ENCODE measurements at regions not wholly inside any gene's neighbourhood (a gene's known extent, or its start where the extent isn't known, plus 50 kb on each side); places are given as distances from the start of the nearest gene placed in this dataset.

- Histone ChIP-seq H3K27me3 (ENCODE audit: control insufficient read depth in 2 of 2, insufficient read depth in 2 of 2, low read length in 2 of 2) (peaks cover 0 to 2% of the 10 kb centered on the region in 2 donors), H3K4me3 (replicated peaks in 1 of 3; ENCODE audit: low read depth in 2 of 3, low read length in 3 of 3) (no peak overlapping the region), H4K20me1 (ENCODE audit: insufficient read depth, low read length) (no peaks in the 10 kb centered on the region), H3K9ac (ENCODE audit: insufficient read depth, low read length, poor library complexity, severe bottlenecking) (no peak overlapping the region), H3K4me1 (ENCODE audit: control insufficient read depth in 1 of 2, insufficient read depth in 2 of 2, low read length in 2 of 2) (no peaks in the 10 kb centered on the region), H3K27ac (ENCODE audit: low read depth in 1 of 2, low read length in 2 of 2) (no peak overlapping the region), H3K9me3 (replicated peaks in 1 of 2; ENCODE audit: control insufficient read depth in 1 of 2, insufficient read depth in 1 of 2, low read length in 2 of 2) (no peaks in the 10 kb centered on the region), H3K36me3 (replicated peaks in 1 of 2; ENCODE audit: control insufficient read depth in 1 of 2, insufficient read depth in 2 of 2, low read length in 2 of 2) (no peaks in the 10 kb centered on the region), H2AFZ (ENCODE audit: insufficient read depth, low read depth, low read length, poor library complexity, severe bottlenecking) (no peak overlapping the region), H3K79me2 (ENCODE audit: insufficient read depth, low read length) (no peaks in the 10 kb centered on the region), H3K4me2 (replicated peaks; ENCODE audit: extremely low read depth, low read length, poor library complexity, severe bottlenecking) (no peak overlapping the region)
- no peak for TF ChIP-seq CTCF (IDR thresholded peaks at IDR 0.05)
- Mint-ChIP-seq H3K27ac (peak overlapping the region in 1 of 7 donors; percentile 45), H3K27me3 (ENCODE audit: low read depth in 3 of 3) (peaks cover 4 to 11% (median 6%) of the 10 kb centered on the region in 3 donors), H3K4me1 (no peaks in the 10 kb centered on the region), H3K36me3 (no peaks in the 10 kb centered on the region), H3K9me3 (peaks cover 0 to 2% (median 0%) of the 10 kb centered on the region in 7 donors), H3K4me3 (no peak overlapping the region)
- intact Hi-C loops (cut with micrococcal nuclease), result loop anchor here in 1 of 2 donors (10.0 kb wide), 1 partner anchor 842 kb away; no protein-coding TSS in a partner anchor
- DNase-seq, result no peak
Observed at GRCh38 chr11:15772981-15773380, 583.4 kb downstream of the SOX6 start.

DNA sequence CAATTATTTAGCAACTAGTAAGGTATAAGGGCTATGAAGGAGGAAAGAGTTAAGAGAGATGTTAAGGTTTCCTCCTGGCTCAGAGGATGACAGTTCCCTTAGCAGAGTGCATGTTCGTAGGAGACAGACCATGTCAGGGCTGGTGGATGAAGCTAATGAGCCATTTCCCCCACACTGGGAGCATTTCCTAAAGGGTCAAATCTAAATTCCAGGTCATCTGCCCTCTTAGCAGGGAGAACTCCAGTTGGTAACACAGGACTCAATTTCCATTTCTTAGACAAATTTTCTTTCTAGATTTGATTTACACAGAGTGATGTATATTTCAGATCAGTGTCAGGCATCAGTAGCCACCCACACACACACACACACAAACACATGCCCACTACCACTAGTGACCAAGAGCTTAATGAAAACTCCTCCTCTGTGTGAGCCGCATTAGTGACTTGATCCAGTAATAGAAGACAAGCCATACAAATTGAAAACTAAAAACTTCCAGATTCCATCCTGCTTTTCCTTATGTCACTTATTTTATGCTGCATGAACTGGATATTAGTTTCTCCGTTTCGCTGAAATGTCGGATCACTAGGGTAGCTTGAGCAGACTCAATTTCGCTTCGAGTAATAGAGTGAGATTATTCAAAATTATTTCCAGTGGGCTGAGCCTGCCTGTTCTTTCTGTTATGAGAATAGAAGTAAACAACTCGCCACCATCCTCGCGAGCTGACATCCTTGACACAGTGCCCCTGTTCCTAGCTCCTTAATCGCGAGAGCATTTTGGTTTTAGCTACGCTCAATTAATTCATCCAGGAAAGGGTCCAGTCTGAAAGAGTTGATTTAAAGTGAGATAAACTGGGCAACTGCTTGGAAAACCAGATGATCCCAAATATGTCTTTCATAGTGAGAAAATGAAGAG, 582.6 kb downstream of the SOX6 start:
- H2AFZ ChIP-seq (ENCODE audit: insufficient read depth, low read depth, low read length, poor library complexity, severe bottlenecking), result no peak overlapping the region
- no peaks in the 10 kb centered on the region for H3K9me3 ChIP-seq (replicated peaks in 1 of 2; ENCODE audit: control insufficient read depth in 1 of 2, insufficient read depth in 1 of 2, low read length in 2 of 2)
- H3K27me3 ChIP-seq (ENCODE audit: control insufficient read depth in 2 of 2, insufficient read depth in 2 of 2, low read length in 2 of 2), result peaks cover 0 to 2% of the 10 kb centered on the region in 2 donors
- no peaks in the 10 kb centered on the region for H3K36me3 Mint-ChIP-seq
- H3K4me3 Mint-ChIP-seq, result peak overlapping the region in 1 of 2 donors; percentile 26
- H3K4me3 ChIP-seq (replicated peaks in 1 of 3; ENCODE audit: low read depth in 2 of 3, low read length in 3 of 3), result no peak overlapping the region
- TF ChIP-seq CTCF (IDR thresholded peaks at IDR 0.05), result no peak
- no peak overlapping the region for H3K27ac Mint-ChIP-seq
- DNase-seq, result no peak
- 100% methylated on average over 1 of the region's 13 CpGs for WGBS (ENCODE audit: insufficient coverage)
- H3K9me3 Mint-ChIP-seq, result peaks cover 0 to 2% (median 0%) of the 10 kb centered on the region in 7 donors
- H3K27me3 Mint-ChIP-seq (ENCODE audit: low read depth in 3 of 3), result peaks cover 3 to 11% (median 6%) of the 10 kb centered on the region in 3 donors
- H3K4me1 ChIP-seq (ENCODE audit: control insufficient read depth in 1 of 2, insufficient read depth in 2 of 2, low read length in 2 of 2), result no peaks in the 10 kb centered on the region
- no peak overlapping the region for H3K4me2 ChIP-seq (replicated peaks; ENCODE audit: extremely low read depth, low read length, poor library complexity, severe bottlenecking)
- no peaks in the 10 kb centered on the region for H4K20me1 ChIP-seq (ENCODE audit: insufficient read depth, low read length)
- no peaks in the 10 kb centered on the region for H3K4me1 Mint-ChIP-seq
- no peaks in the 10 kb centered on the region for H3K79me2 ChIP-seq (ENCODE audit: insufficient read depth, low read length)
- intact Hi-C loops (cut with micrococcal nuclease), result loop anchor here in 1 of 2 donors (10.0 kb wide), 1 partner anchor 841 kb away; no protein-coding TSS in a partner anchor
- no peak overlapping the region for H3K9ac ChIP-seq (ENCODE audit: insufficient read depth, low read length, poor library complexity, severe bottlenecking)
- no peak overlapping the region for H3K27ac ChIP-seq (ENCODE audit: low read depth in 1 of 2, low read length in 2 of 2)
- no peaks in the 10 kb centered on the region for H3K36me3 ChIP-seq (replicated peaks in 1 of 2; ENCODE audit: control insufficient read depth in 1 of 2, insufficient read depth in 2 of 2, low read length in 2 of 2)
